ENCODE measurements at regions not wholly inside any gene's neighbourhood (a gene's known extent, or its start where the extent isn't known, plus 50 kb on each side); places are given as distances from the start of the nearest gene placed in this dataset.
"Not testable (repeated sequence)": the region's sequence is repeated elsewhere in the genome, so short reads cannot be mapped to it uniquely, and the experiment has no call there.

GRCh38 chr21:6060054-6060681 is 4461.2 kb upstream of the TPTE start:
- not testable (repeated sequence) for TF ChIP-seq CTCF, POLR2A (IDR thresholded peaks at IDR 0.05)
